ENCODE measurements at regions not wholly inside any gene's neighbourhood (a gene's known extent, or its start where the extent isn't known, plus 50 kb on each side); places are given as distances from the start of the nearest gene placed in this dataset.

DNA sequence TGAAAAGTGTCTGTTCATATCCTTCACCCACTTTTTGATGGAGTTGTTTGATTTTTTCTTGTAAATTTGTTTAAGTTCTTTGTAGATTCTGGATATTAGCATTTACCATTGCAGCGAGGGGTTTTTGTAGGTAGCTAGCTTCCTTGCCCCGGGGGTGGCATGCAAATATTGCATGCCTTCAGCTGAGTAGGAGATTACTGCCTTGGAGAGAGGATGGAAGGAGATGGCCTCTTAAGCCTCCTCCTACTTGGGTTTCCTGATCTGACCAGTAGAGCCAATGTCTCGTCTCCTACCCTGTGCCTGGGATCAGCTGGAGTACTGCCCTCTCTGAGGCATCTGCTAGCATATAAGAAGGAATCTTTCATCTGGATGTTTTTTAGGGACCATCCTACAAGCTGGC, 134.4 kb upstream of the CCND2 start:
- TF ChIP-seq, protein P1, sequence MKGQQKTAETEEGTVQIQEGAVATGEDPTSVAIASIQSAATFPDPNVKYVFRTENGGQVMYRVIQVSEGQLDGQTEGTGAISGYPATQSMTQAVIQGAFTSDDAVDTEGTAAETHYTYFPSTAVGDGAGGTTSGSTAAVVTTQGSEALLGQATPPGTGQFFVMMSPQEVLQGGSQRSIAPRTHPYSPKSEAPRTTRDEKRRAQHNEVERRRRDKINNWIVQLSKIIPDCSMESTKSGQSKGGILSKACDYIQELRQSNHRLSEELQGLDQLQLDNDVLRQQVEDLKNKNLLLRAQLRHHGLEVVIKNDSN (IDR thresholded peaks at IDR 0.05; ENCODE audit: borderline replicate concordance, extremely low read length, insufficient read depth, low read depth, low read length), result no peak
- no peak for TF ChIP-seq POLR2A (IDR thresholded peaks at IDR 0.05; ENCODE audit: low read depth, low read length)
- no peak for TF ChIP-seq ZBED1 (IDR thresholded peaks at IDR 0.05; ENCODE audit: borderline replicate concordance)
- TF ChIP-seq, protein P2, sequence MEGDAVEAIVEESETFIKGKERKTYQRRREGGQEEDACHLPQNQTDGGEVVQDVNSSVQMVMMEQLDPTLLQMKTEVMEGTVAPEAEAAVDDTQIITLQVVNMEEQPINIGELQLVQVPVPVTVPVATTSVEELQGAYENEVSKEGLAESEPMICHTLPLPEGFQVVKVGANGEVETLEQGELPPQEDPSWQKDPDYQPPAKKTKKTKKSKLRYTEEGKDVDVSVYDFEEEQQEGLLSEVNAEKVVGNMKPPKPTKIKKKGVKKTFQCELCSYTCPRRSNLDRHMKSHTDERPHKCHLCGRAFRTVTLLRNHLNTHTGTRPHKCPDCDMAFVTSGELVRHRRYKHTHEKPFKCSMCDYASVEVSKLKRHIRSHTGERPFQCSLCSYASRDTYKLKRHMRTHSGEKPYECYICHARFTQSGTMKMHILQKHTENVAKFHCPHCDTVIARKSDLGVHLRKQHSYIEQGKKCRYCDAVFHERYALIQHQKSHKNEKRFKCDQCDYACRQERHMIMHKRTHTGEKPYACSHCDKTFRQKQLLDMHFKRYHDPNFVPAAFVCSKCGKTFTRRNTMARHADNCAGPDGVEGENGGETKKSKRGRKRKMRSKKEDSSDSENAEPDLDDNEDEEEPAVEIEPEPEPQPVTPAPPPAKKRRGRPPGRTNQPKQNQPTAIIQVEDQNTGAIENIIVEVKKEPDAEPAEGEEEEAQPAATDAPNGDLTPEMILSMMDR (IDR thresholded peaks at IDR 0.05 in 2 of 3, conservative IDR thresholded peaks at IDR 0.05 in 1 of 3; ENCODE audit: control insufficient read depth in 2 of 3, extremely low read depth in 1 of 3, insufficient read depth in 1 of 3, low read depth in 3 of 3, low read length in 3 of 3), result no peak
- TF ChIP-seq, protein P3, sequence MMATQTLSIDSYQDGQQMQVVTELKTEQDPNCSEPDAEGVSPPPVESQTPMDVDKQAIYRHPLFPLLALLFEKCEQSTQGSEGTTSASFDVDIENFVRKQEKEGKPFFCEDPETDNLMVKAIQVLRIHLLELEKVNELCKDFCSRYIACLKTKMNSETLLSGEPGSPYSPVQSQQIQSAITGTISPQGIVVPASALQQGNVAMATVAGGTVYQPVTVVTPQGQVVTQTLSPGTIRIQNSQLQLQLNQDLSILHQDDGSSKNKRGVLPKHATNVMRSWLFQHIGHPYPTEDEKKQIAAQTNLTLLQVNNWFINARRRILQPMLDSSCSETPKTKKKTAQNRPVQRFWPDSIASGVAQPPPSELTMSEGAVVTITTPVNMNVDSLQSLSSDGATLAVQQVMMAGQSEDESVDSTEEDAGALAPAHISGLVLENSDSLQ (IDR thresholded peaks at IDR 0.05), result no peak
- TF ChIP-seq, protein P4, sequence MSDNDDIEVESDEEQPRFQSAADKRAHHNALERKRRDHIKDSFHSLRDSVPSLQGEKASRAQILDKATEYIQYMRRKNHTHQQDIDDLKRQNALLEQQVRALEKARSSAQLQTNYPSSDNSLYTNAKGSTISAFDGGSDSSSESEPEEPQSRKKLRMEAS (IDR thresholded peaks at IDR 0.05; ENCODE audit: low read depth, low read length), result no peak
- TF ChIP-seq ZNF274 (IDR thresholded peaks at IDR 0.05; ENCODE audit: insufficient read depth, insufficient read length), result no peak
- no peak for TF ChIP-seq HDAC6 (IDR thresholded peaks at IDR 0.05; ENCODE audit: unreplicated experiment)
- no peak for TF ChIP-seq EZH2 (IDR thresholded peaks at IDR 0.05; ENCODE audit: borderline replicate concordance, control insufficient read depth, low read depth, low read length)
- TF ChIP-seq POLR2AphosphoS5 (IDR thresholded peaks at IDR 0.05; ENCODE audit: low read length), result no peak
